HUES6 (cell line): ENCODE measurements at regions not wholly inside any gene's neighbourhood (a gene's known extent, or its start where the extent isn't known, plus 50 kb on each side); places are given as distances from the start of the nearest gene placed in this dataset.

Source experiments
- H3K27ac ChIP-seq: 2 replicates; pipeline ENCODE4 v1.7.0; 2013; ENCODE audit warnings: low read depth, mild to moderate bottlenecking, low read length, inconsistent platforms
- H3K27me3 ChIP-seq: 2 replicates; pipeline ENCODE4 v1.6.1; 2013; ENCODE audit warnings: low read length; ENCODE audit not compliant: control insufficient read depth, insufficient read depth
- H3K36me3 ChIP-seq: 2 replicates; pipeline ENCODE4 v1.6.1; 2013; ENCODE audit warnings: low read length; ENCODE audit not compliant: control insufficient read depth, insufficient read depth
- H3K4me1 ChIP-seq: 2 replicates; pipeline ENCODE4 v1.6.1; 2013; ENCODE audit warnings: low read length; ENCODE audit not compliant: control insufficient read depth, insufficient read depth
- H3K4me3 ChIP-seq: 2 replicates; pipeline ENCODE4 v1.5.1; 2013; ENCODE audit warnings: low read depth, low read length
- H3K9ac ChIP-seq: one replicate; pipeline ENCODE4 v1.6.1; 2013; ENCODE audit warnings: mild to moderate bottlenecking, low read length
- H3K9me3 ChIP-seq: 2 replicates; pipeline ENCODE4 v1.6.1; 2013; ENCODE audit warnings: low read depth, low read length; ENCODE audit not compliant: control insufficient read depth, insufficient read depth

- H3K9me3 ChIP-seq = no peaks in the 10 kb centered on the region
- no peaks in the 10 kb centered on the region for H3K27me3 ChIP-seq
- no peak overlapping the region for H3K9ac ChIP-seq
These were observed 156.3 kb upstream of the NT5C1B start for GRCh38 chr2:18745431-18746272.

DNA sequence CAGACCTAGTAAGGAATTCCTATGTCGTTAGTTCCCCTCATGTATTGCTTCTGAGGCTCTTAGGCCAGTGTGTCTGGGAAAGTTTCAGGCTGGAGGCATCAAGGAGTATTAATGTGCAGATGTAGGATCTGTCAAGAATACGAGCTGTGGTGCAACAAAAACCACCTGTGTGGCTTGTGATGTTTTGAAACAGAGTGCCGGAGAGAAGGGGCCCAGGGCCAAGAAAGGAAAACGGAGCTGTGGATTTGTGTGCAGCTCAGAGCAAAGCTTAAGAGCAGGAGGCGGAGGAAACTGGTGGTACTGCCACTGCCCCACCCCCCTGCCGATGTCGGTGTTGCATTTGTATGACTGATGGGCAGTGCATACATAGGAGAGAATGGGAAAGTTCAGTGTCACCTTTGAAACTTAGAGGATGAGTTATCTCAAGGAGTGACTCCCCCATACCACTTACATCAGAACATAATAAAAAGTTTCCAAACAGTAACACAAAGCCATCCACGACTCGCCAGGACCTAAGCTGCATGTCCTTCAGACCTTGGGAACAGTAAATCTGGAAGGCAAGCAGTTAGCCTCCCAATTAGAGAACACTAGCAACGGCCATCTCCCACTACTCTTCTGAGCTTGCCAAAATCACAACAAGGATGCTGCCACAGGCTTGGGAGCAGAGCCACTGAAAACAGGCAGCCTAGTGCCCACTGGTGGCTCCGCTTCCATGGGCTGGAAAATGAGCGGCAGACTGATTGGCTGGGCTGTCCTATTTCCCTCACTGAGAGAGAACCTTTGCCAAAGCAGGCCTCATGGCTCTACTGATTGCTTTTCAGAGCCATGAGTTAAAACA is 152.7 kb upstream of the NT5C1B start:
- Histone ChIP-seq H3K27ac (no peak overlapping the region), H3K4me1 (no peaks in the 10 kb centered on the region), H3K9me3 (no peaks in the 10 kb centered on the region), H3K36me3 (no peaks in the 10 kb centered on the region), H3K27me3 (no peaks in the 10 kb centered on the region), H3K9ac (no peak overlapping the region), H3K4me3 (no peak overlapping the region)

More at GRCh38 chr2:18745431-18746272, 156.3 kb upstream of the NT5C1B start:
- Histone ChIP-seq H3K4me3 (no peak overlapping the region), H3K36me3 (no peaks in the 10 kb centered on the region), H3K27ac (no peak overlapping the region), H3K4me1 (no peaks in the 10 kb centered on the region)

- H3K27me3 ChIP-seq = no peaks in the 10 kb centered on the region
- no peaks in the 10 kb centered on the region for H3K9me3 ChIP-seq
- H3K9ac ChIP-seq = no peak overlapping the region
- H3K36me3 ChIP-seq = no peaks in the 10 kb centered on the region
- H3K4me1 ChIP-seq = no peaks in the 10 kb centered on the region
- H3K4me3 ChIP-seq = no peak overlapping the region
- no peak overlapping the region for H3K27ac ChIP-seq
These were observed 151.8 kb upstream of the NT5C1B start for GRCh38 chr2:18741191-18741590.

GRCh38 chr2:18740474-18740881 is 151.1 kb upstream of the NT5C1B start:
- Histone ChIP-seq H3K4me3 (no peak overlapping the region), H3K9ac (no peak overlapping the region), H3K36me3 (no peaks in the 10 kb centered on the region), H3K27ac (no peak overlapping the region), H3K27me3 (no peaks in the 10 kb centered on the region), H3K9me3 (no peaks in the 10 kb centered on the region), H3K4me1 (no peaks in the 10 kb centered on the region)

DNA sequence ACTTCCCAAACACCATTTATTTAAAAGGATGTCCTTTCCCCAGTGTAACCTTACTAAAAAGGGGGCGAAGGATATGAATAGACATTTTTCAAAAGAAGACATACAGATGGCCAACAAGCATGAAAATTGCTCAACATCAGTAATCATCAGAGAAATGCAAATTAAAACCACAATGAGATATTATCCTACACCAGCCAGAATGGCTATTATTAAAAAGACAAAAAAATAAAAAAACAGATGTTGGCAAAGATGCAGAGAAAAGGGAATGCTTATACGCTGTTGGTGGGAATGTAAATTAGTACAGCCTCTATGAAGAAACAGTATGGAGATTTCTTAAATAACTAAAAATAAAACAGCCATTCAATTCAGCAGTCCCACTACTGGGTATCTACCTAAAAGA is 142.3 kb upstream of the NT5C1B start:
- no peak overlapping the region for H3K4me3 ChIP-seq
- no peaks in the 10 kb centered on the region for H3K36me3 ChIP-seq
- H3K27ac ChIP-seq = no peak overlapping the region
- no peaks in the 10 kb centered on the region for H3K27me3 ChIP-seq
- no peaks in the 10 kb centered on the region for H3K4me1 ChIP-seq
- H3K9ac ChIP-seq = no peak overlapping the region
- no peaks in the 10 kb centered on the region for H3K9me3 ChIP-seq

- no peaks in the 10 kb centered on the region for H3K4me1 ChIP-seq
- no peak overlapping the region for H3K27ac ChIP-seq
- H3K4me3 ChIP-seq = no peak overlapping the region
- H3K27me3 ChIP-seq = no peaks in the 10 kb centered on the region
- no peak overlapping the region for H3K9ac ChIP-seq
- H3K9me3 ChIP-seq = no peaks in the 10 kb centered on the region
- no peaks in the 10 kb centered on the region for H3K36me3 ChIP-seq
These were observed 135.2 kb upstream of the NT5C1B start for GRCh38 chr2:18724371-18725145.

GRCh38 chr2:18723219-18723618 is 133.8 kb upstream of the NT5C1B start:
- Histone ChIP-seq H3K4me1 (no peaks in the 10 kb centered on the region), H3K27me3 (no peaks in the 10 kb centered on the region), H3K27ac (no peak overlapping the region), H3K9ac (no peak overlapping the region), H3K9me3 (no peaks in the 10 kb centered on the region), H3K4me3 (no peak overlapping the region), H3K36me3 (no peaks in the 10 kb centered on the region)

DNA sequence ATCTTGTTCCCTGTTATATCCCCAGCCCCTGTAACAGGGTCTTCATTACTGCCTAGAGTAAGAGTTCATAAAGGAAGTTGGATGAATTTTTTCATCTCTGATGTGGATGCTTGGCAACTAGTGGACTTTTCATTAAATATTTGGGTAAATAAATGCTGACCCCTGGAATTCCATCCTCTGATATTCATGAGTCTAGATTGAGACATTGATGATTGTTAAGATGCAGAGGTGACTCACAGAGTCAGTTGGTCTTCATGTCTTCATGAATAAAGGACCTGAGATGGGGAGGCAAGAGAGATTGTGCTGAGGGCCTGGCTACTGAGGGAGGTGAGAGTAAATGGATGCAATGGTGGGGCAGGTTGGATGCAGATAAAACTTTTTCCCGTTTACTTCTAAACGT is 132.7 kb upstream of the NT5C1B start:
- no peaks in the 10 kb centered on the region for H3K4me1 ChIP-seq
- H3K4me3 ChIP-seq = no peak overlapping the region
- no peaks in the 10 kb centered on the region for H3K27me3 ChIP-seq
- H3K36me3 ChIP-seq = no peaks in the 10 kb centered on the region
- H3K9me3 ChIP-seq = no peaks in the 10 kb centered on the region
- no peak overlapping the region for H3K9ac ChIP-seq
- H3K27ac ChIP-seq = no peak overlapping the region

DNA sequence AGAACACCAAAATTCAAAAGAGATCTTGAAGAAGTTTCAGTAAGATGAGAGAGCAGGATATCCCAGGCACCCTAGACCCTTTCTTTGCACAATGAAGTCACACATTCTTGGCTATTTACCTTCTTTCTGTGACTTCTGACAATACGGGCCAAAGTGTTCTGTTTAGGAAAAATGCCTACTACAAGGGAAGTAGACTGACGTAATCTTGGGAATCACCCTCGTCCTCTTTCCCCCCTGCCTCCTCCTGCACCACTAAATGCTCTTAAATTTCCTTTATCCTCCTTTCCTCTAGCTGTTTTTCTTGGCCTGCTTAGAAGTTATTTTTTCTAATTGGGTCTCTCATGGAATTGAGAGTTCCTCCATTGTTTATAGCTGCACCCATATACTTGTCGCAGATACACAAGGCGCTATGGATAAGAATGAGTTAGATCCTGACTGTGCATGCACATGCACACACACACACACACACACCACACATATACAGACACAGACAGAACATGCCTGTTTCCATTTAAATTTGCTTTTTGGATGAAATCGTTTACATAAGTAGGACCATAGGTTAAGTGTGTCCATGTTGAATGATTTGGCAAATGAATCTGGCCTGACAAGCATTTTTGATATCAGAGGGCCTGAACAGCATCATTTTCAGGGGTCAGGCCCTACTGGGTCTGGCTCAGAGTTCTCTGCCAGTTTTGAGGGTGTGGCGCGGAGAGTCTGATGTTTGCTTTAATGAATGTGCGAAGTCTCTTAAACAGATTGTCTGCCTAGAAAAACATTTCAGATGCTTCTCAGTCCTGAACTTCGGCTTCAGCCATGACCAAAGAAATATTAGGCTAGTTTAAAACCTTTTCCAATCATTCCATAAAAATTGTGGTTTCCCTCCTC is 131.9 kb upstream of the NT5C1B start:
- Histone ChIP-seq H3K27ac (no peak overlapping the region), H3K36me3 (no peaks in the 10 kb centered on the region), H3K4me3 (no peak overlapping the region), H3K9ac (no peak overlapping the region), H3K27me3 (no peaks in the 10 kb centered on the region), H3K9me3 (no peaks in the 10 kb centered on the region), H3K4me1 (no peaks in the 10 kb centered on the region; the same call in 1 of the 2 replicates)
